Motor neuron (in vitro differentiated cells): ENCODE measurements at regions not wholly inside any gene's neighbourhood (a gene's known extent, or its start where the extent isn't known, plus 50 kb on each side); places are given as distances from the start of the nearest gene placed in this dataset.

Experiments used
- ATAC-seq, 8 experiments: fragments of 200-7000 bp; cut with Tn5 transposase; replicated peaks in 6 of 8; 2 replicates each; pipeline ENCODE4 v1.8.0; 2021; ENCODE audit warnings: mild to moderate bottlenecking in 8 of 8, moderate library complexity in 8 of 8
- H3K27ac ChIP-seq, 2 donors: fragments of 250-450 bp; sonication (Bioruptor Pico); 2 replicates each; pipeline ENCODE4 v1.9.0; 2021; ENCODE audit warnings: antibody characterized with exemption in 2 of 2, mild to moderate bottlenecking in 2 of 2, moderate library complexity in 1 of 2
- H3K4me1 ChIP-seq, 2 donors: fragments of 250-450 bp; sonication (Bioruptor Pico); replicated peaks in 1 of 2; 2 replicates each; pipeline ENCODE4 v1.6.1; 2021; ENCODE audit warnings: antibody characterized with exemption in 2 of 2, mild to moderate bottlenecking in 2 of 2, moderate library complexity in 1 of 2
- H3K4me3 ChIP-seq, 5 donors: fragments of 250-450 bp; sonication (Bioruptor Pico); 2 replicates each; pipeline ENCODE4 v1.9.0; 2021; ENCODE audit warnings: antibody characterized with exemption in 5 of 5, mild to moderate bottlenecking in 5 of 5, moderate library complexity in 4 of 5
- WGBS, 10 experiments: fragments of 450-650 bp; shearing (Covaris generic); methylation state at CpG; one replicate each; pipeline ENCODE4 v1.0.0; 2022; 5-methylcytosine and 5-hydroxymethylcytosine counted together
- in situ Hi-C, 9 experiments: fragments of 400-800 bp; cut with MboI; loops; one replicate each; pipeline ENCODE4 v1.15.0; 2021; ENCODE audit warnings: low sequenced_read_pairs in 9 of 9, low pct_unique_long_range_greater_than_20kb in 2 of 9; ENCODE audit not compliant: unreplicated experiment in 9 of 9

- WGBS, 10 experiments = 0 to 91% (median 67%) methylated on average over 1 to 3 of the region's 3 CpGs; no CpG with 5 or more reads in 3 of the 10 experiments
- Histone ChIP-seq H3K4me1 (peaks cover 15 to 23% of the 10 kb centered on the region in 2 donors), H3K4me3 (no peak overlapping the region), H3K27ac (no peak overlapping the region)
- in situ Hi-C loops = no loop called here
- no peak for ATAC-seq
These were observed 346.0 kb downstream of the KCNRG start for GRCh38 chr13:50361282-50361681.

GRCh38 chr13:50365408-50366391, 350.5 kb downstream of the KCNRG start:
- no peak overlapping the region for H3K27ac ChIP-seq
- in situ Hi-C loops = no loop called here
- no peaks in the 10 kb centered on the region for H3K4me1 ChIP-seq
- H3K4me3 ChIP-seq = no peak overlapping the region
- ATAC-seq = peak in 1 of 8 experiments; percentile 81
- WGBS, 10 experiments = 77 to 100% (median 86%) methylated on average over 2 to 8 of the region's 10 CpGs

- ATAC-seq = no peak
- WGBS, 10 experiments = 61 to 100% (median 80%) methylated on average over 2 to 5 of the region's 6 CpGs; no CpG with 5 or more reads in 1 of the 10 experiments
These were observed 351.4 kb downstream of the KCNRG start for GRCh38 chr13:50366488-50367174.

GRCh38 chr13:50369646-50370045, 354.4 kb downstream of the KCNRG start:
- in situ Hi-C loops = no loop called here
- Histone ChIP-seq H3K4me1 (no peaks in the 10 kb centered on the region), H3K27ac (no peak overlapping the region), H3K4me3 (no peak overlapping the region)
- ATAC-seq = no peak
- WGBS, 10 experiments = 25 to 100% (median 91%) methylated on average over 1 to 2 of the region's 2 CpGs; no CpG with 5 or more reads in 2 of the 10 experiments

More at GRCh38 chr13:50366488-50367174, 351.4 kb downstream of the KCNRG start:
- H3K27ac ChIP-seq = no peak overlapping the region
- H3K4me3 ChIP-seq = no peak overlapping the region
- in situ Hi-C loops = no loop called here
- H3K4me1 ChIP-seq = no peaks in the 10 kb centered on the region

- no peak for ATAC-seq
- no peak overlapping the region for H3K4me3 ChIP-seq
- in situ Hi-C loops = no loop called here
- WGBS, 10 experiments = 43 to 100% (median 71%) methylated on average over 1 to 5 of the region's 5 CpGs; no CpG with 5 or more reads in 1 of the 10 experiments
- H3K27ac ChIP-seq = no peak overlapping the region
- H3K4me1 ChIP-seq = no peaks in the 10 kb centered on the region
These were observed 355.2 kb downstream of the KCNRG start for GRCh38 chr13:50370303-50370950.

GRCh38 chr13:50374517-50374916, 359.3 kb downstream of the KCNRG start:
- in situ Hi-C loops = no loop called here
- WGBS, 10 experiments = 51 to 94% (median 82%) methylated on average over 1 to 6 of the region's 6 CpGs
- no peak for ATAC-seq
- H3K4me3 ChIP-seq = no peak overlapping the region
- peaks cover 0 to 6% of the 10 kb centered on the region in 2 donors for H3K4me1 ChIP-seq
- H3K27ac ChIP-seq = no peak overlapping the region

- no peak for ATAC-seq
- no peak overlapping the region for H3K27ac ChIP-seq
- peaks cover 0 to 6% of the 10 kb centered on the region in 2 donors for H3K4me1 ChIP-seq
- no peak overlapping the region for H3K4me3 ChIP-seq
- in situ Hi-C loops = no loop called here
- 25 to 100% (median 54%) methylated on average over 1 to 4 of the region's 4 CpGs for WGBS, 10 experiments
These were observed 360.5 kb downstream of the KCNRG start for GRCh38 chr13:50375792-50376191.

- in situ Hi-C loops = no loop called here
- 71% methylated on average over 1 of the region's 1 CpG; no CpG with 5 or more reads in 9 of the 10 experiments for WGBS, 10 experiments
- ATAC-seq = no peak
- no peak overlapping the region for H3K27ac ChIP-seq
- no peak overlapping the region for H3K4me3 ChIP-seq
- peaks cover 0 to 6% of the 10 kb centered on the region in 2 donors for H3K4me1 ChIP-seq
These were observed 361.8 kb downstream of the KCNRG start for GRCh38 chr13:50376895-50377575.

GRCh38 chr13:50377726-50378270, 362.6 kb downstream of the KCNRG start:
- in situ Hi-C loops = no loop called here
- 0 to 90% (median 27%) methylated on average over 1 to 2 of the region's 2 CpGs; no CpG with 5 or more reads in 1 of the 10 experiments for WGBS, 10 experiments
- no peak for ATAC-seq
- no peak overlapping the region for H3K4me3 ChIP-seq
- H3K27ac ChIP-seq = no peak overlapping the region
- peaks cover 0 to 6% of the 10 kb centered on the region in 2 donors for H3K4me1 ChIP-seq

- Histone ChIP-seq H3K4me3 (no peak overlapping the region), H3K27ac (no peak overlapping the region), H3K4me1 (peaks cover 0 to 6% of the 10 kb centered on the region in 2 donors)
- WGBS, 10 experiments = 47 to 83% (median 59%) methylated on average over 1 to 5 of the region's 5 CpGs
- in situ Hi-C loops = no loop called here
- peak in 1 of 8 experiments; percentile 88 for ATAC-seq
These were observed 363.3 kb downstream of the KCNRG start for GRCh38 chr13:50378509-50379044.

- 58 to 100% (median 94%) methylated on average over 1 to 3 of the region's 3 CpGs; no CpG with 5 or more reads in 2 of the 10 experiments for WGBS, 10 experiments
- in situ Hi-C loops = no loop called here
- Histone ChIP-seq H3K4me3 (no peak overlapping the region), H3K27ac (no peak overlapping the region), H3K4me1 (peaks cover 0 to 6% of the 10 kb centered on the region in 2 donors)
- no peak for ATAC-seq
These were observed 364.3 kb downstream of the KCNRG start for GRCh38 chr13:50379584-50379983.

GRCh38 chr13:50380905-50381304, 365.7 kb downstream of the KCNRG start:
- in situ Hi-C loops = no loop called here

More at GRCh38 chr13:50380905-50381304, 365.7 kb downstream of the KCNRG start:
- H3K4me3 ChIP-seq = no peak overlapping the region
- no peak overlapping the region for H3K27ac ChIP-seq
- peaks cover 2 to 6% of the 10 kb centered on the region in 2 donors for H3K4me1 ChIP-seq
- ATAC-seq = no peak
